Suprapubic skin (tissue), 3 donors: ENCODE measurements at regions not wholly inside any gene's neighbourhood (a gene's known extent, or its start where the extent isn't known, plus 50 kb on each side); places are given as distances from the start of the nearest gene placed in this dataset.

Experiments used
- CTCF ChIP-seq, 2 donors: fragments of 200-600 bp in 1 of 2; fragments of 450-650 bp in 1 of 2; sonication (generic) in 1 of 2; IDR thresholded peaks; one replicate each; pipeline ENCODE4 v1.5.1; 2016 to 2019; ENCODE audit warnings: antibody characterized with exemption in 2 of 2, mild to moderate bottlenecking in 1 of 2, moderate library complexity in 1 of 2
- POLR2AphosphoS5 ChIP-seq, 3 donors: sonication (generic); formaldehyde crosslinking; IDR thresholded peaks; one replicate each; pipeline ENCODE4 v1.6.1; 2017; ENCODE audit warnings: antibody characterized with exemption in 3 of 3

- TF ChIP-seq CTCF (IDR thresholded peaks at IDR 0.05) (no peak), POLR2AphosphoS5 (IDR thresholded peaks at IDR 0.05) (no peak)
Measured at GRCh38 chr15:70576276-70576675, 187.1 kb downstream of the UACA start.
